Right lobe of liver (tissue), 4 donors: ENCODE measurements at regions not wholly inside any gene's neighbourhood (a gene's known extent, or its start where the extent isn't known, plus 50 kb on each side); places are given as distances from the start of the nearest gene placed in this dataset.

Experiments
- CTCF ChIP-seq, 4 donors: fragments of 200-600 bp in 3 of 4; fragments of 450-650 bp in 1 of 4; IDR thresholded peaks; one replicate each; pipeline versions ENCODE4 v1.5.1 to v1.8.0; 2016 to 2022; ENCODE audit warnings: antibody characterized with exemption in 4 of 4, mild to moderate bottlenecking in 2 of 4
- POLR2A ChIP-seq: fragments of 450-650 bp; IDR thresholded peaks from one replicate; pipeline ENCODE4 v1.6.1; 2017; ENCODE audit warnings: antibody characterized with exemption, mild to moderate bottlenecking
- donor health status: DM: no; HTN: no; CAD: no.
- donor health status: DM: no; HTN: no; CAD: no.
- donor health status: DM: no; HTN: yes; CAD: no.

GRCh38 chr14:106044515-106044914 lies 518.1 kb downstream of the TMEM121 start:
- TF ChIP-seq CTCF (IDR thresholded peaks at IDR 0.05) (no peak), POLR2A (no peak)
